ENCODE measurements at regions not wholly inside any gene's neighbourhood (a gene's known extent, or its start where the extent isn't known, plus 50 kb on each side); places are given as distances from the start of the nearest gene placed in this dataset.

- H3K36me3 ChIP-seq (ENCODE audit: control insufficient read depth, insufficient read depth, low read length) = no peaks in the 10 kb centered on the region
- no peak overlapping the region for H3K4me3 Mint-ChIP-seq
- H3K27me3 ChIP-seq (ENCODE audit: control insufficient read depth, insufficient read depth, low read length) = no peaks in the 10 kb centered on the region
- H3K4me1 ChIP-seq (ENCODE audit: control insufficient read depth, insufficient read depth, low read length, poor library complexity, severe bottlenecking) = no peaks in the 10 kb centered on the region
- ATAC-seq (ENCODE audit: low read depth in 2 of 2) (no peak), DNase-seq (no peak)
- H3K27ac ChIP-seq (ENCODE audit: insufficient read depth, low read length, poor library complexity, severe bottlenecking) = no peak overlapping the region
- peaks cover 0 to 4% (median 0%) of the 10 kb centered on the region in 7 donors for H3K9me3 Mint-ChIP-seq
- no peak overlapping the region for H3K27ac Mint-ChIP-seq
- no peaks in the 10 kb centered on the region for H3K9me3 ChIP-seq (ENCODE audit: control insufficient read depth in 2 of 2, low read length in 2 of 2)
- no peaks in the 10 kb centered on the region for H3K36me3 Mint-ChIP-seq
- H3K4me3 ChIP-seq (ENCODE audit: low read depth, low read length) = no peak overlapping the region
- peaks cover 10% of the 10 kb centered on the region for H3K27me3 Mint-ChIP-seq
- no peaks in the 10 kb centered on the region for H3K4me1 Mint-ChIP-seq
Observed at GRCh38 chr2:149724091-149724490, 136.5 kb upstream of the MMADHC start.

GRCh38 chr2:149720615-149721014 lies 133.0 kb upstream of the MMADHC start:
- H3K4me3 ChIP-seq (ENCODE audit: low read depth, low read length) = no peak overlapping the region
- no peak for DNase-seq
- H3K27ac ChIP-seq (ENCODE audit: insufficient read depth, low read length, poor library complexity, severe bottlenecking) = no peak overlapping the region
- Mint-ChIP-seq H3K4me3 (no peak overlapping the region), H3K27ac (no peak overlapping the region), H3K9me3 (peaks cover 0 to 4% (median 0%) of the 10 kb centered on the region in 7 donors), H3K27me3 (no peaks in the 10 kb centered on the region), H3K36me3 (no peaks in the 10 kb centered on the region), H3K4me1 (no peaks in the 10 kb centered on the region)
- H3K27me3 ChIP-seq (ENCODE audit: control insufficient read depth, insufficient read depth, low read length) = no peaks in the 10 kb centered on the region
- ATAC-seq (ENCODE audit: low read depth in 2 of 2) = no peak
- H3K36me3 ChIP-seq (ENCODE audit: control insufficient read depth, insufficient read depth, low read length) = no peaks in the 10 kb centered on the region
- no peaks in the 10 kb centered on the region for H3K9me3 ChIP-seq (ENCODE audit: control insufficient read depth in 2 of 2, low read length in 2 of 2)
- H3K4me1 ChIP-seq (ENCODE audit: control insufficient read depth, insufficient read depth, low read length, poor library complexity, severe bottlenecking) = no peaks in the 10 kb centered on the region

DNA sequence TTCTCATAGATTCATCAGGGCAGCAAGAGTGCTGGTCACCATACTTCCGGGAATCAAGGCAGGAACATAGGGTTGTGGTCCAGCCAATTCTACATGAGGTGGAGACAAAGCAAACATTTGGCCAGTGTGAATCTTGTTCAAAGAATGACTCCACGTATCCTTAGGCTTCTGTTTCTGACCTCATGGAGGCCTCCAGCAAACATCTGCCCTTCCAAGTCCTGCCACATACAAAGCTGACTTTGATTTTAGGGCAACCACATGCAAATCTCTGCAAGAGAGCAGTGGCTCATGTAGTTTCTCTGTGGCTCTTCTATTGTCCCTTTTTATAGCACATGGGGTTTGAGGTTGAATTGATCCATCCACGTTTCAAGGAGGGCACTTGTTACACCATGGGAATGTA lies 132.1 kb upstream of the MMADHC start:
- H3K36me3 Mint-ChIP-seq = no peaks in the 10 kb centered on the region
- DNase-seq (no peak), ATAC-seq (ENCODE audit: low read depth in 2 of 2) (no peak)
- no peaks in the 10 kb centered on the region for H3K27me3 Mint-ChIP-seq
- H3K9me3 ChIP-seq (ENCODE audit: control insufficient read depth in 2 of 2, low read length in 2 of 2) = no peaks in the 10 kb centered on the region
- H3K4me3 Mint-ChIP-seq = no peak overlapping the region
- H3K4me1 Mint-ChIP-seq = no peaks in the 10 kb centered on the region
- no peaks in the 10 kb centered on the region for H3K4me1 ChIP-seq (ENCODE audit: control insufficient read depth, insufficient read depth, low read length, poor library complexity, severe bottlenecking)
- no peak overlapping the region for H3K27ac ChIP-seq (ENCODE audit: insufficient read depth, low read length, poor library complexity, severe bottlenecking)
- H3K27ac Mint-ChIP-seq = no peak overlapping the region
- peaks cover 0 to 4% (median 0%) of the 10 kb centered on the region in 7 donors for H3K9me3 Mint-ChIP-seq
- no peak overlapping the region for H3K4me3 ChIP-seq (ENCODE audit: low read depth, low read length)
- no peaks in the 10 kb centered on the region for H3K27me3 ChIP-seq (ENCODE audit: control insufficient read depth, insufficient read depth, low read length)
- no peaks in the 10 kb centered on the region for H3K36me3 ChIP-seq (ENCODE audit: control insufficient read depth, insufficient read depth, low read length)

- Mint-ChIP-seq H3K27ac (no peak overlapping the region), H3K4me3 (no peak overlapping the region), H3K9me3 (peaks cover 0 to 2% (median 0%) of the 10 kb centered on the region in 7 donors), H3K27me3 (no peaks in the 10 kb centered on the region), H3K4me1 (no peaks in the 10 kb centered on the region), H3K36me3 (no peaks in the 10 kb centered on the region)
- Histone ChIP-seq H3K9me3 (ENCODE audit: control insufficient read depth in 2 of 2, low read length in 2 of 2) (no peaks in the 10 kb centered on the region), H3K4me3 (ENCODE audit: low read depth, low read length) (no peak overlapping the region), H3K27me3 (ENCODE audit: control insufficient read depth, insufficient read depth, low read length) (no peaks in the 10 kb centered on the region), H3K36me3 (ENCODE audit: control insufficient read depth, insufficient read depth, low read length) (no peaks in the 10 kb centered on the region), H3K27ac (ENCODE audit: insufficient read depth, low read length, poor library complexity, severe bottlenecking) (no peak overlapping the region), H3K4me1 (ENCODE audit: control insufficient read depth, insufficient read depth, low read length, poor library complexity, severe bottlenecking) (no peaks in the 10 kb centered on the region)
- DNase-seq (no peak), ATAC-seq (ENCODE audit: low read depth in 2 of 2) (no peak)
Observed at GRCh38 chr2:149716687-149717086, 129.1 kb upstream of the MMADHC start.

DNA sequence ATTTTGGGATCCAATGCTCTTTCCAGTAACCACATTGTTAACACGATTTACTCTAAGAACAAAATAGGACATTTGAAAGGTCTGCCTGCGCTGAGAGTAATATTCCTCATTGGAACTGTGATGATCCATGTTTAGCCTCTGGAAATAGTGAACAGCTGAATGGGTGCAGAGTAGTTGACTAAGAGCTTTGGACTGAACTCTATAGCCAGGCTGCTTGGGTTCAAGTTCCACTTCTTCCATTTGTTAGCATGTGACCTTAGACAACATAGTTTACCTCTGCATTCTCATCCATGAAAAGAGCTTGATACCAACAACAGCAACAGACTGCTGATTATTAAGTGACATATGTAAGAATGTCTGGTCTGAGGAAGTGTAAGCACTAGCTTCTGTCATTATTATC lies 128.3 kb upstream of the MMADHC start:
- Mint-ChIP-seq H3K36me3 (no peaks in the 10 kb centered on the region), H3K27ac (no peak overlapping the region)
- DNase-seq = no peak

DNA sequence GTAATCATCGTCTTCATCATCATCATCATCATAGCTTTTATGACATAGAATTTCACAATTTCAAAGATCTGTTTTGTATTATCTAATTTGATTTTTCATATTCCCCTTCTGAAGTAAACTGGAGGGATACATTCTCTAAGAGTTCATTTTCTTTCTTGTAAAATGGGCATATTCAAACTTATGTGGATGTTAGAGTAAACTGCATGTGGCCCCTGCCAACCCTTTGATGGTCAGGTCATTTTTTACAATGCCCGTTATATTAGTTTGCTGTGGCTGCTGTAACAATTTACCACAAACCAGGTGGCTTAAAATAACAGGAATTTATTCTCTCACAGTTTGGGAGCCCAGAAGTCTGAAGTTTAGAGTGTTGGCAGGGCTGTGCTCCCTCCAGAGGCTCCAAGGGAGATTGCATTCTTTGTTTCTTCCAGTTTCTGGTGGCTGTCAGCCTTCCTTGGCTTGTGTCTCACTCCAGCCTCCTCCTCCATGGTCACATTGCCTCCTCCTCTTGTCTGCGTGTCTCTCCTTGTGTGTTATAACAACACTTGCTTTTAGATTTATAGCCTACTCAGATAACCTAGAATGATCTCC lies 127.5 kb upstream of the MMADHC start:
- Histone ChIP-seq H3K4me1 (ENCODE audit: control insufficient read depth, insufficient read depth, low read length, poor library complexity, severe bottlenecking) (no peaks in the 10 kb centered on the region), H3K27me3 (ENCODE audit: control insufficient read depth, insufficient read depth, low read length) (no peaks in the 10 kb centered on the region), H3K4me3 (ENCODE audit: low read depth, low read length) (no peak overlapping the region), H3K36me3 (ENCODE audit: control insufficient read depth, insufficient read depth, low read length) (no peaks in the 10 kb centered on the region), H3K9me3 (ENCODE audit: control insufficient read depth in 2 of 2, low read length in 2 of 2) (no peaks in the 10 kb centered on the region), H3K27ac (ENCODE audit: insufficient read depth, low read length, poor library complexity, severe bottlenecking) (no peak overlapping the region)
- Mint-ChIP-seq H3K36me3 (no peaks in the 10 kb centered on the region), H3K4me3 (no peak overlapping the region), H3K27ac (no peak overlapping the region), H3K4me1 (no peaks in the 10 kb centered on the region), H3K27me3 (no peaks in the 10 kb centered on the region), H3K9me3 (peaks cover 0 to 3% (median 0%) of the 10 kb centered on the region in 7 donors)
- DNase-seq (no peak), ATAC-seq (ENCODE audit: low read depth in 2 of 2) (no peak)

More for the DNA sequence above, 128.3 kb upstream of the MMADHC start:
- no peaks in the 10 kb centered on the region for H3K27me3 Mint-ChIP-seq
- no peak overlapping the region for H3K4me3 Mint-ChIP-seq
- Histone ChIP-seq H3K27me3 (ENCODE audit: control insufficient read depth, insufficient read depth, low read length) (no peaks in the 10 kb centered on the region), H3K27ac (ENCODE audit: insufficient read depth, low read length, poor library complexity, severe bottlenecking) (no peak overlapping the region), H3K9me3 (ENCODE audit: control insufficient read depth in 2 of 2, low read length in 2 of 2) (no peaks in the 10 kb centered on the region), H3K4me3 (ENCODE audit: low read depth, low read length) (no peak overlapping the region), H3K36me3 (ENCODE audit: control insufficient read depth, insufficient read depth, low read length) (no peaks in the 10 kb centered on the region), H3K4me1 (ENCODE audit: control insufficient read depth, insufficient read depth, low read length, poor library complexity, severe bottlenecking) (no peaks in the 10 kb centered on the region)
- peaks cover 0 to 3% (median 0%) of the 10 kb centered on the region in 7 donors for H3K9me3 Mint-ChIP-seq
- no peaks in the 10 kb centered on the region for H3K4me1 Mint-ChIP-seq
- ATAC-seq (ENCODE audit: low read depth in 2 of 2) = no peak

DNA sequence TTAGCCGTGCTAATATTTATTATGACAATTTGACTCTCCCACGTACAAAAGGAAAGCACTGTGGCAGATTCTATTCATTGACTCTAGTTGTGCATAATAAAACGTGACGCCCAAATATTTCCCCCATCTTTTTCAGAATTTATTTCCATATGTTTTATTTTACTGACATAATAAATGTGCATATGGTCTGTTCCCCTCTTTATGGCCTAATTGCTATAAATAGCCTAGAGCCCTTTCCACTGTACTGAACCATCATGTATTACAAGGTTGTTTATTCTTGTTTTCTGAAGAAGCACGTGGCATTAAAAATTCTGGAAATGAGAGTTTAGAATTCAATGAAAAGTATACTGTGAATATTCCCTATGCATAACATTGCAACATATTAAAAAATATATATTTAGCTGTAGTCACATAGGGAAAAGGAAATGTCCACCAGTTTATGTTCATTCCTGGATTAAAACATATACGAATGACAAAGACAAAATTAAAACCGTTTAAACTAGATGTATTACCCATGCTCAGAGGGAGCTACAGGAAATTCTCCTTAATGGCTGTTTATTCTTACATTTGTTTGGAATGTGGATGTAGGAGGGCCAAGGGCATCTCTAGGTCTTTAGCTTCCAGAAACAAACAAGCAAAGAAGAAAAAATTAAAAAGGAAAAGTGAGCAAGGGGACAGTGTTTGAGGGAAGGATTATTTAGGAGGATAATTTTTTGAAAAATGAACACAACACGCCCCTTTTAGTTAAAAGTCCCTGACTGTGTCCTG lies 122.1 kb upstream of the MMADHC start:
- no peak for ATAC-seq (ENCODE audit: low read depth in 2 of 2)
- no peak overlapping the region for H3K27ac ChIP-seq (ENCODE audit: insufficient read depth, low read length, poor library complexity, severe bottlenecking)
- DNase-seq = no peak

DNA sequence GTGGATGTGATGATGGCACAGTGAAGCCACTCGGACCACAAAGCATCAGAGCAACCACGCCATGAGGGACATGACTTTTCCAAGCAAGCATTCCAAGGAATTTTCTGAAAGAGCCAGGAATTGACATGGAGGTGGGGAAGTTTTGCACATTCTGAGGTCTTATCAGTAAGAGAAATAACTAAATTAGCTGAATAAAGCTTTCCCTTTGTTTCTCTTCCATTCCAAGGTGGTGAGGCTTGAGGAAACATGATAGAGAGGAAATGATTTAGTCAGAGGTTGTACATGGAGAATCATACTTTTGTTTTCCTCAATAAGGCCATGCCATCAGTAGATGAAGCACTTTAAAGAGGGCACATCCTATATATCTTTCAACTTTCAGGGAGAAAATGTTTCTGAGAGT lies 115.7 kb upstream of the MMADHC start:
- Histone ChIP-seq H3K27ac (ENCODE audit: insufficient read depth, low read length, poor library complexity, severe bottlenecking) (no peak overlapping the region), H3K9me3 (ENCODE audit: control insufficient read depth in 2 of 2, low read length in 2 of 2) (no peaks in the 10 kb centered on the region), H3K27me3 (ENCODE audit: control insufficient read depth, insufficient read depth, low read length) (no peaks in the 10 kb centered on the region), H3K4me3 (ENCODE audit: low read depth, low read length) (no peak overlapping the region), H3K4me1 (ENCODE audit: control insufficient read depth, insufficient read depth, low read length, poor library complexity, severe bottlenecking) (no peaks in the 10 kb centered on the region), H3K36me3 (ENCODE audit: control insufficient read depth, insufficient read depth, low read length) (no peaks in the 10 kb centered on the region)
- no peaks in the 10 kb centered on the region for H3K36me3 Mint-ChIP-seq
- no peak overlapping the region for H3K4me3 Mint-ChIP-seq
- ATAC-seq (ENCODE audit: low read depth in 2 of 2) = no peak
- H3K27me3 Mint-ChIP-seq = no peaks in the 10 kb centered on the region
- no peak for DNase-seq
- no peak overlapping the region for H3K27ac Mint-ChIP-seq
- peaks cover 0 to 5% (median 0%) of the 10 kb centered on the region in 7 donors for H3K9me3 Mint-ChIP-seq
- H3K4me1 Mint-ChIP-seq = no peaks in the 10 kb centered on the region

More for the DNA sequence above, 122.1 kb upstream of the MMADHC start:
- Histone ChIP-seq H3K4me3 (ENCODE audit: low read depth, low read length) (no peak overlapping the region), H3K4me1 (ENCODE audit: control insufficient read depth, insufficient read depth, low read length, poor library complexity, severe bottlenecking) (no peaks in the 10 kb centered on the region), H3K36me3 (ENCODE audit: control insufficient read depth, insufficient read depth, low read length) (no peaks in the 10 kb centered on the region), H3K9me3 (ENCODE audit: control insufficient read depth in 2 of 2, low read length in 2 of 2) (no peaks in the 10 kb centered on the region), H3K27me3 (ENCODE audit: control insufficient read depth, insufficient read depth, low read length) (no peaks in the 10 kb centered on the region)
- Mint-ChIP-seq H3K4me3 (no peak overlapping the region), H3K4me1 (no peaks in the 10 kb centered on the region), H3K27ac (no peak overlapping the region), H3K36me3 (no peaks in the 10 kb centered on the region), H3K9me3 (peaks cover 0 to 8% (median 0%) of the 10 kb centered on the region in 7 donors), H3K27me3 (no peaks in the 10 kb centered on the region)
